Immature natural killer cell (primary cell): ENCODE measurements at regions not wholly inside any gene's neighbourhood (a gene's known extent, or its start where the extent isn't known, plus 50 kb on each side); places are given as distances from the start of the nearest gene placed in this dataset.

Experiments used
- DNase-seq, 3 donors: peaks; one replicate each; pipeline ENCODE4 v3.0.0; 2022; ENCODE audit warnings: mixed read lengths in 1 of 3
- H3K27ac Mint-ChIP-seq, 6 donors: one replicate each; pipeline ENCODE4 v1.8.0; 2020; ENCODE audit warnings: mixed read lengths in 6 of 6, mild to moderate bottlenecking in 5 of 6, inconsistent platforms in 4 of 6, moderate library complexity in 3 of 6
- H3K27me3 Mint-ChIP-seq, 3 donors: one replicate each; pipeline ENCODE4 v1.8.0; 2020 to 2021; ENCODE audit warnings: low read depth in 3 of 3, mild to moderate bottlenecking in 3 of 3, mixed read lengths in 3 of 3, moderate library complexity in 3 of 3, inconsistent platforms in 1 of 3
- H3K36me3 Mint-ChIP-seq, 3 donors: one replicate each; pipeline ENCODE4 v1.8.0; 2020; ENCODE audit warnings: mixed read lengths in 3 of 3, inconsistent platforms in 2 of 3, mild to moderate bottlenecking in 2 of 3
- H3K4me1 Mint-ChIP-seq, 2 donors: one replicate each; pipeline ENCODE4 v1.8.0; 2020; ENCODE audit warnings: inconsistent platforms in 2 of 2, mild to moderate bottlenecking in 2 of 2, mixed read lengths in 2 of 2, moderate library complexity in 1 of 2
- H3K4me3 Mint-ChIP-seq, 5 donors: one replicate each; pipeline ENCODE4 v1.8.0; 2020; ENCODE audit warnings: mild to moderate bottlenecking in 5 of 5, mixed read lengths in 5 of 5, inconsistent platforms in 3 of 5, moderate library complexity in 3 of 5
- H3K9me3 Mint-ChIP-seq, 6 donors: one replicate each; pipeline ENCODE4 v1.8.0; 2020; ENCODE audit warnings: mild to moderate bottlenecking in 6 of 6, mixed read lengths in 6 of 6, inconsistent platforms in 4 of 6, moderate library complexity in 3 of 6

GRCh38 chr5:2335125-2335732, 416.2 kb downstream of the IRX2 start:
- Mint-ChIP-seq H3K27me3 (peaks cover 0 to 2% (median 1%) of the 10 kb centered on the region in 3 donors), H3K27ac (peak overlapping the region in 1 of 6 donors; percentile 56), H3K36me3 (no peaks in the 10 kb centered on the region), H3K4me3 (no peak overlapping the region), H3K4me1 (no peaks in the 10 kb centered on the region), H3K9me3 (peaks cover 0 to 6% (median 0%) of the 10 kb centered on the region in 6 donors)
- no peak for DNase-seq

- H3K27ac Mint-ChIP-seq = no peak overlapping the region
- no peaks in the 10 kb centered on the region for H3K4me1 Mint-ChIP-seq
- no peaks in the 10 kb centered on the region for H3K36me3 Mint-ChIP-seq
- no peak for DNase-seq
- no peak overlapping the region for H3K4me3 Mint-ChIP-seq
- H3K27me3 Mint-ChIP-seq = peaks cover 0 to 2% (median 2%) of the 10 kb centered on the region in 3 donors
- H3K9me3 Mint-ChIP-seq = peaks cover 0 to 6% (median 0%) of the 10 kb centered on the region in 6 donors
These were observed 416.8 kb downstream of the IRX2 start for GRCh38 chr5:2334719-2335118.

GRCh38 chr5:2333291-2333690, 418.2 kb downstream of the IRX2 start:
- Mint-ChIP-seq H3K4me1 (no peaks in the 10 kb centered on the region), H3K9me3 (peaks cover 0 to 6% (median 1%) of the 10 kb centered on the region in 6 donors), H3K4me3 (no peak overlapping the region), H3K36me3 (no peaks in the 10 kb centered on the region), H3K27ac (no peak overlapping the region), H3K27me3 (peaks cover 0 to 3% (median 2%) of the 10 kb centered on the region in 3 donors)
- no peak for DNase-seq

GRCh38 chr5:2332521-2332920, 419.0 kb downstream of the IRX2 start:
- H3K4me1 Mint-ChIP-seq = no peaks in the 10 kb centered on the region
- H3K9me3 Mint-ChIP-seq = peaks cover 0 to 6% (median 1%) of the 10 kb centered on the region in 6 donors
- no peak overlapping the region for H3K4me3 Mint-ChIP-seq
- no peak for DNase-seq
- peaks cover 0 to 3% (median 2%) of the 10 kb centered on the region in 3 donors for H3K27me3 Mint-ChIP-seq
- no peaks in the 10 kb centered on the region for H3K36me3 Mint-ChIP-seq
- H3K27ac Mint-ChIP-seq = no peak overlapping the region

GRCh38 chr5:2330325-2331130, 420.9 kb downstream of the IRX2 start:
- no peak for DNase-seq
- no peaks in the 10 kb centered on the region for H3K4me1 Mint-ChIP-seq
- H3K9me3 Mint-ChIP-seq = peaks cover 0 to 6% (median 1%) of the 10 kb centered on the region in 6 donors
- no peaks in the 10 kb centered on the region for H3K36me3 Mint-ChIP-seq
- H3K27ac Mint-ChIP-seq = no peak overlapping the region
- H3K27me3 Mint-ChIP-seq = peaks cover 0 to 6% (median 2%) of the 10 kb centered on the region in 3 donors
- H3K4me3 Mint-ChIP-seq = no peak overlapping the region

GRCh38 chr5:2329741-2330140, 421.7 kb downstream of the IRX2 start:
- H3K27me3 Mint-ChIP-seq = peaks cover 0 to 6% (median 0%) of the 10 kb centered on the region in 3 donors
- H3K4me1 Mint-ChIP-seq = no peaks in the 10 kb centered on the region
- no peak overlapping the region for H3K4me3 Mint-ChIP-seq

GRCh38 chr5:2326601-2327000, 424.9 kb downstream of the IRX2 start:
- H3K36me3 Mint-ChIP-seq = no peaks in the 10 kb centered on the region
- peaks cover 0 to 5% (median 0%) of the 10 kb centered on the region in 6 donors for H3K9me3 Mint-ChIP-seq
- H3K4me3 Mint-ChIP-seq = no peak overlapping the region
- no peaks in the 10 kb centered on the region for H3K4me1 Mint-ChIP-seq
- no peak overlapping the region for H3K27ac Mint-ChIP-seq
- no peak for DNase-seq
- peaks cover 0 to 8% (median 6%) of the 10 kb centered on the region in 3 donors for H3K27me3 Mint-ChIP-seq

More at GRCh38 chr5:2329741-2330140, 421.7 kb downstream of the IRX2 start:
- H3K36me3 Mint-ChIP-seq = no peaks in the 10 kb centered on the region
- DNase-seq = no peak
- no peak overlapping the region for H3K27ac Mint-ChIP-seq
- peaks cover 0 to 6% (median 1%) of the 10 kb centered on the region in 6 donors for H3K9me3 Mint-ChIP-seq

GRCh38 chr5:2324788-2325187, 426.7 kb downstream of the IRX2 start:
- DNase-seq = no peak
- H3K27ac Mint-ChIP-seq = no peak overlapping the region
- H3K9me3 Mint-ChIP-seq = peaks cover 0 to 7% (median 0%) of the 10 kb centered on the region in 6 donors
- no peak overlapping the region for H3K4me3 Mint-ChIP-seq
- H3K27me3 Mint-ChIP-seq = peaks cover 0 to 8% (median 6%) of the 10 kb centered on the region in 3 donors
- H3K4me1 Mint-ChIP-seq = no peaks in the 10 kb centered on the region
- no peaks in the 10 kb centered on the region for H3K36me3 Mint-ChIP-seq

GRCh38 chr5:2320611-2321010, 430.9 kb downstream of the IRX2 start:
- peaks cover 0 to 5% (median 0%) of the 10 kb centered on the region in 6 donors for H3K9me3 Mint-ChIP-seq
- H3K4me3 Mint-ChIP-seq = no peak overlapping the region
- no peaks in the 10 kb centered on the region for H3K4me1 Mint-ChIP-seq
- no peak overlapping the region for H3K27ac Mint-ChIP-seq
- peaks cover 0 to 7% (median 3%) of the 10 kb centered on the region in 3 donors for H3K27me3 Mint-ChIP-seq
- no peaks in the 10 kb centered on the region for H3K36me3 Mint-ChIP-seq
- DNase-seq = no peak

GRCh38 chr5:2317540-2317939, 433.9 kb downstream of the IRX2 start:
- no peak for DNase-seq
- Mint-ChIP-seq H3K27ac (no peak overlapping the region), H3K4me1 (no peaks in the 10 kb centered on the region), H3K27me3 (peaks cover 0 to 4% (median 0%) of the 10 kb centered on the region in 3 donors), H3K9me3 (peaks cover 0 to 5% (median under 1%) of the 10 kb centered on the region in 6 donors), H3K36me3 (no peaks in the 10 kb centered on the region), H3K4me3 (no peak overlapping the region)

GRCh38 chr5:2311851-2312250, 429.1 kb upstream of the IRX4 start:
- H3K27ac Mint-ChIP-seq = no peak overlapping the region
- no peaks in the 10 kb centered on the region for H3K36me3 Mint-ChIP-seq
- no peak overlapping the region for H3K4me3 Mint-ChIP-seq
- peaks cover 7% of the 10 kb centered on the region in 2 donors for H3K4me1 Mint-ChIP-seq
- H3K27me3 Mint-ChIP-seq = peaks cover 2 to 3% (median 3%) of the 10 kb centered on the region in 3 donors
- DNase-seq = no peak
- H3K9me3 Mint-ChIP-seq = peaks cover 0 to 5% (median under 1%) of the 10 kb centered on the region in 6 donors

GRCh38 chr5:2310946-2311345, 428.2 kb upstream of the IRX4 start:
- H3K36me3 Mint-ChIP-seq = no peaks in the 10 kb centered on the region
- peaks cover 2 to 3% (median 2%) of the 10 kb centered on the region in 3 donors for H3K27me3 Mint-ChIP-seq
- H3K9me3 Mint-ChIP-seq = peaks cover 0 to 5% (median 0%) of the 10 kb centered on the region in 6 donors
- H3K4me1 Mint-ChIP-seq = peaks cover 10 to 14% of the 10 kb centered on the region in 2 donors
- DNase-seq = no peak
- H3K27ac Mint-ChIP-seq = no peak overlapping the region
- H3K4me3 Mint-ChIP-seq = no peak overlapping the region

- no peak for DNase-seq
- H3K4me3 Mint-ChIP-seq = peak overlapping the region in 1 of 5 donors; percentile 17
- peaks cover 0 to 5% (median 0%) of the 10 kb centered on the region in 6 donors for H3K9me3 Mint-ChIP-seq
- H3K27me3 Mint-ChIP-seq = peaks cover 1 to 3% (median 2%) of the 10 kb centered on the region in 3 donors
- peak overlapping the region in 3 of 6 donors; percentile 23 to 75 (median 63) for H3K27ac Mint-ChIP-seq
- H3K4me1 Mint-ChIP-seq = peaks cover 10 to 14% of the 10 kb centered on the region in 2 donors
- no peaks in the 10 kb centered on the region for H3K36me3 Mint-ChIP-seq
These were observed 424.9 kb upstream of the IRX4 start for GRCh38 chr5:2307631-2308030.

- Mint-ChIP-seq H3K27ac (peak overlapping the region; percentile 8 to 81 (median 63)), H3K36me3 (no peaks in the 10 kb centered on the region), H3K9me3 (peaks cover 0 to 5% (median 0%) of the 10 kb centered on the region in 6 donors), H3K4me3 (peak overlapping the region in 4 of 5 donors; percentile 21 to 68 (median 58)), H3K4me1 (peaks cover 10 to 14% of the 10 kb centered on the region in 2 donors), H3K27me3 (peaks cover 1 to 5% (median 2%) of the 10 kb centered on the region in 3 donors)
- peak; percentile 6 to 36 (median 9) for DNase-seq
These were observed 424.0 kb upstream of the IRX4 start for GRCh38 chr5:2306711-2307110.
